ENCODE measurements at regions not wholly inside any gene's neighbourhood (a gene's known extent, or its start where the extent isn't known, plus 50 kb on each side); places are given as distances from the start of the nearest gene placed in this dataset.

- POLR2A ChIA-PET, result no interaction called here
- H3K4me1 Mint-ChIP-seq (ENCODE audit: low read depth, unreplicated experiment), result no peaks in the 10 kb centered on the region
- H3K4me3 Mint-ChIP-seq (ENCODE audit: unreplicated experiment), result no peak overlapping the region
- no peak overlapping the region for H3K27ac Mint-ChIP-seq (ENCODE audit: unreplicated experiment)
- BruUV-seq (replicated peaks), result no TSS peak
- CTCF ChIA-PET, result no interaction called here
- H3K36me3 Mint-ChIP-seq (ENCODE audit: insufficient read depth, unreplicated experiment), result no peaks in the 10 kb centered on the region
- DNase-seq, result no peak
- H3K9me3 ChIP-seq, result no peaks in the 10 kb centered on the region
- no peaks in the 10 kb centered on the region for H3K9me3 Mint-ChIP-seq (ENCODE audit: unreplicated experiment)
- H3K4me1 ChIP-seq, result no peaks in the 10 kb centered on the region
- no peak for TF ChIP-seq CTCF (IDR thresholded peaks at IDR 0.05; ENCODE audit: insufficient read depth in 1 of 2, low read depth in 1 of 2, low read length in 1 of 2, severe bottlenecking in 1 of 2, unreplicated experiment in 1 of 2)
- no peaks in the 10 kb centered on the region for H3K27me3 ChIP-seq (replicated peaks; ENCODE audit: control insufficient read depth, insufficient read depth, low read length)
- H3K36me3 ChIP-seq (ENCODE audit: control insufficient read depth, insufficient read depth, low read length), result no peaks in the 10 kb centered on the region
- intact Hi-C loops (cut with micrococcal nuclease; ENCODE audit: unreplicated experiment), result no loop called here
- H3K4me3 ChIP-seq (ENCODE audit: low read depth, low read length), result no peak overlapping the region
- H3K27me3 Mint-ChIP-seq (ENCODE audit: insufficient read depth, unreplicated experiment), result no peaks in the 10 kb centered on the region
These were observed 165.2 kb upstream of the DOCK10 start for GRCh38 chr2:225207471-225207870.

- Mint-ChIP-seq H3K36me3 (ENCODE audit: insufficient read depth, unreplicated experiment) (no peaks in the 10 kb centered on the region), H3K4me1 (ENCODE audit: low read depth, unreplicated experiment) (no peaks in the 10 kb centered on the region), H3K4me3 (ENCODE audit: unreplicated experiment) (no peak overlapping the region), H3K27me3 (ENCODE audit: insufficient read depth, unreplicated experiment) (no peaks in the 10 kb centered on the region), H3K27ac (ENCODE audit: unreplicated experiment) (no peak overlapping the region), H3K9me3 (ENCODE audit: unreplicated experiment) (no peaks in the 10 kb centered on the region)
- intact Hi-C loops (cut with micrococcal nuclease; ENCODE audit: unreplicated experiment), result no loop called here
- POLR2A ChIA-PET, result no interaction called here
- H3K27me3 ChIP-seq (replicated peaks; ENCODE audit: control insufficient read depth, insufficient read depth, low read length), result no peaks in the 10 kb centered on the region
- H3K36me3 ChIP-seq (ENCODE audit: control insufficient read depth, insufficient read depth, low read length), result no peaks in the 10 kb centered on the region
- no peaks in the 10 kb centered on the region for H3K4me1 ChIP-seq
- CTCF ChIA-PET, result no interaction called here
- no peak for TF ChIP-seq CTCF (IDR thresholded peaks at IDR 0.05; ENCODE audit: insufficient read depth in 1 of 2, low read depth in 1 of 2, low read length in 1 of 2, severe bottlenecking in 1 of 2, unreplicated experiment in 1 of 2)
- no peaks in the 10 kb centered on the region for H3K9me3 ChIP-seq
- no TSS peak for BruUV-seq (replicated peaks)
- H3K4me3 ChIP-seq (ENCODE audit: low read depth, low read length), result no peak overlapping the region
- DNase-seq, result no peak
These were observed 164.8 kb upstream of the DOCK10 start for GRCh38 chr2:225207043-225207442.

GRCh38 chr2:225196579-225196978, 154.3 kb upstream of the DOCK10 start:
- H3K4me1 Mint-ChIP-seq (ENCODE audit: low read depth, unreplicated experiment), result no peaks in the 10 kb centered on the region
- intact Hi-C loops (cut with micrococcal nuclease; ENCODE audit: unreplicated experiment), result no loop called here
- no peaks in the 10 kb centered on the region for H3K27me3 ChIP-seq (replicated peaks; ENCODE audit: control insufficient read depth, insufficient read depth, low read length)
- no peak overlapping the region for H3K4me3 ChIP-seq (ENCODE audit: low read depth, low read length)
- no peak overlapping the region for H3K4me3 Mint-ChIP-seq (ENCODE audit: unreplicated experiment)
- DNase-seq, result no peak
- no peaks in the 10 kb centered on the region for H3K9me3 ChIP-seq
- no peaks in the 10 kb centered on the region for H3K36me3 ChIP-seq (ENCODE audit: control insufficient read depth, insufficient read depth, low read length)
- ChIA-PET POLR2A (no interaction called here), CTCF (no interaction called here)
- H3K4me1 ChIP-seq, result no peaks in the 10 kb centered on the region
- H3K9me3 Mint-ChIP-seq (ENCODE audit: unreplicated experiment), result no peaks in the 10 kb centered on the region
- H3K27me3 Mint-ChIP-seq (ENCODE audit: insufficient read depth, unreplicated experiment), result peaks cover 4% of the 10 kb centered on the region
- TF ChIP-seq CTCF (IDR thresholded peaks at IDR 0.05; ENCODE audit: insufficient read depth in 1 of 2, low read depth in 1 of 2, low read length in 1 of 2, severe bottlenecking in 1 of 2, unreplicated experiment in 1 of 2), result no peak
- no TSS peak for BruUV-seq (replicated peaks)
- no peaks in the 10 kb centered on the region for H3K36me3 Mint-ChIP-seq (ENCODE audit: insufficient read depth, unreplicated experiment)
- H3K27ac Mint-ChIP-seq (ENCODE audit: unreplicated experiment), result no peak overlapping the region
